ENCODE measurements at regions not wholly inside any gene's neighbourhood (a gene's known extent, or its start where the extent isn't known, plus 50 kb on each side); places are given as distances from the start of the nearest gene placed in this dataset.

DNA sequence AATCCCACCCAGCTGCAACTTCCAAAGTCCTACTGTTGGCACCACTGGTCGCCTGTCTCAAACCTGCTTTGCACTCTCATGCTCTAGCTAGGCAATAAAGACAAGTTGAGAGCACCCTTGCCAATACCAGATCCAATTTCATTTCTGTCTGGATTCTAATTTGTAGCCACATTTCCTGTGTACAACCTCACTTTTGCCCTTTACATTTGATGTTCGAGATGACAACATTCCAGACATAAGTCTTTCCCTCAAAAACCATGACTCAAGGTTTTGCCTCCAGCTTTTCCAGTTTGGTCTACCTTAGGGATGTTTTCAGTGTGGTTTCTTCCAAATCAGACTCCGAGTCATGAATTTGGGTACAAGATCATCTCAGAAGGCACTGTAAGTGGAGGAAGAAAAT is 309.0 kb downstream of the GPAM start:
- TF ChIP-seq EGR1 (IDR thresholded peaks at IDR 0.05; ENCODE audit: borderline replicate concordance, low read depth, low read length) = no peak
- TF ChIP-seq YY1 (IDR thresholded peaks at IDR 0.05; ENCODE audit: low read depth, low read length) = no peak
- TF ChIP-seq ZNF274 (IDR thresholded peaks at IDR 0.05; ENCODE audit: borderline replicate concordance, extremely low read depth, low read length) = no peak
- no peak for TF ChIP-seq RAD21 (IDR thresholded peaks at IDR 0.05 in 1 of 2, conservative IDR thresholded peaks at IDR 0.05 in 1 of 2; ENCODE audit: low read depth in 2 of 2, low read length in 2 of 2)
- TF ChIP-seq POLR2A (IDR thresholded peaks at IDR 0.05; ENCODE audit: control extremely low read depth in 1 of 2, low read depth in 2 of 2, low read length in 2 of 2) = no peak
- TF ChIP-seq, protein P1, sequence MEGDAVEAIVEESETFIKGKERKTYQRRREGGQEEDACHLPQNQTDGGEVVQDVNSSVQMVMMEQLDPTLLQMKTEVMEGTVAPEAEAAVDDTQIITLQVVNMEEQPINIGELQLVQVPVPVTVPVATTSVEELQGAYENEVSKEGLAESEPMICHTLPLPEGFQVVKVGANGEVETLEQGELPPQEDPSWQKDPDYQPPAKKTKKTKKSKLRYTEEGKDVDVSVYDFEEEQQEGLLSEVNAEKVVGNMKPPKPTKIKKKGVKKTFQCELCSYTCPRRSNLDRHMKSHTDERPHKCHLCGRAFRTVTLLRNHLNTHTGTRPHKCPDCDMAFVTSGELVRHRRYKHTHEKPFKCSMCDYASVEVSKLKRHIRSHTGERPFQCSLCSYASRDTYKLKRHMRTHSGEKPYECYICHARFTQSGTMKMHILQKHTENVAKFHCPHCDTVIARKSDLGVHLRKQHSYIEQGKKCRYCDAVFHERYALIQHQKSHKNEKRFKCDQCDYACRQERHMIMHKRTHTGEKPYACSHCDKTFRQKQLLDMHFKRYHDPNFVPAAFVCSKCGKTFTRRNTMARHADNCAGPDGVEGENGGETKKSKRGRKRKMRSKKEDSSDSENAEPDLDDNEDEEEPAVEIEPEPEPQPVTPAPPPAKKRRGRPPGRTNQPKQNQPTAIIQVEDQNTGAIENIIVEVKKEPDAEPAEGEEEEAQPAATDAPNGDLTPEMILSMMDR (IDR thresholded peaks at IDR 0.05; ENCODE audit: control extremely low read depth in 1 of 3, insufficient read depth in 1 of 3, low read depth in 1 of 3, low read length in 3 of 3) = no peak
- TF ChIP-seq MAFK (IDR thresholded peaks at IDR 0.05; ENCODE audit: low read depth, low read length) = no peak
- TF ChIP-seq BCL11A (IDR thresholded peaks at IDR 0.05; ENCODE audit: low read depth in 2 of 2, low read length in 2 of 2) = no peak
- TF ChIP-seq BRCA1 (IDR thresholded peaks at IDR 0.05; ENCODE audit: low read depth, low read length) = no peak
- TF ChIP-seq RNF2 (IDR thresholded peaks at IDR 0.05; ENCODE audit: borderline replicate concordance, low read depth, low read length, missing control alignments, poor library complexity, severe bottlenecking) = no peak
- TF ChIP-seq, protein P2, sequence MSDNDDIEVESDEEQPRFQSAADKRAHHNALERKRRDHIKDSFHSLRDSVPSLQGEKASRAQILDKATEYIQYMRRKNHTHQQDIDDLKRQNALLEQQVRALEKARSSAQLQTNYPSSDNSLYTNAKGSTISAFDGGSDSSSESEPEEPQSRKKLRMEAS (IDR thresholded peaks at IDR 0.05) = no peak
- no peak for TF ChIP-seq RBBP5 (IDR thresholded peaks at IDR 0.05; ENCODE audit: borderline replicate concordance, low read depth, low read length)
- TF ChIP-seq RFX5 (IDR thresholded peaks at IDR 0.05; ENCODE audit: borderline replicate concordance, low read depth, low read length) = no peak

All from H1 (cell line).